B cell (primary cell): ENCODE measurements at regions not wholly inside any gene's neighbourhood (a gene's known extent, or its start where the extent isn't known, plus 50 kb on each side); places are given as distances from the start of the nearest gene placed in this dataset.

ENCODE experiments used
- ATAC-seq: fragments of 200-7000 bp; cut with Tn5 transposase; one replicate; pipeline ENCODE4 v1.10.0; 2021; ENCODE audit warnings: low read depth, mild to moderate bottlenecking, moderate number of reproducible peaks, moderate library complexity
- CTCF ChIA-PET: fragments of 350-600 bp; sonication (Branson Sonifier 250); formaldehyde crosslinking; loops from one replicate; lab custom pipeline; 2021; ENCODE audit warnings: antibody characterized with exemption, inconsistent platforms; lab: Charles Lee
- POLR2A ChIA-PET: fragments of 350-600 bp; sonication (Branson Sonifier 250); formaldehyde crosslinking; loops from one replicate; lab custom pipeline; 2021; ENCODE audit warnings: antibody characterized with exemption; lab: Charles Lee
- DNase-seq: peaks from one replicate; pipeline ENCODE4 v3.0.0; 2013
- H2AFZ ChIP-seq: 2 replicates; pipeline ENCODE4 v1.6.1; 2012; ENCODE audit warnings: mild to moderate bottlenecking, low read depth, low read length; ENCODE audit not compliant: insufficient read depth, poor library complexity, severe bottlenecking
- H3K27ac ChIP-seq, 2 donors: 1 replicate in 1 of 2; 2 replicates in 1 of 2; pipeline ENCODE4 v1.5.1; 2012 to 2013; ENCODE audit warnings: low read length in 2 of 2, mild to moderate bottlenecking in 2 of 2, moderate library complexity in 1 of 2
- H3K27me3 ChIP-seq, 4 experiments: fragments of 200-600 bp in 1 of 4; sonication (generic) in 1 of 4; replicated peaks in 1 of 4; 1 replicate in 2 of 4; 2 replicates in 2 of 4; pipeline versions ENCODE4 v1.6.1 to v1.7.0; 2013 to 2016; ENCODE audit warnings: low read length in 3 of 4, mild to moderate bottlenecking in 2 of 4, mixed read lengths in 1 of 4, moderate library complexity in 1 of 4; ENCODE audit not compliant: insufficient read depth in 4 of 4, control insufficient read depth in 3 of 4; ENCODE audit errors: control extremely low read depth in 1 of 4
- H3K36me3 ChIP-seq, 2 experiments: replicated peaks in 1 of 2; 1 replicate in 1 of 2; 2 replicates in 1 of 2; pipeline versions ENCODE4 v1.6.1 to v1.7.1; 2013; ENCODE audit warnings: low read length in 1 of 2; ENCODE audit not compliant: insufficient read depth in 2 of 2, control insufficient read depth in 1 of 2; ENCODE audit errors: control extremely low read depth in 1 of 2, extremely low read depth in 1 of 2
- H3K4me1 ChIP-seq, 2 donors: fragments of 200-600 bp in 1 of 2; sonication (generic) in 1 of 2; 1 replicate in 1 of 2; 2 replicates in 1 of 2; pipeline versions ENCODE4 v1.5.1 to v1.6.1; 2013 to 2017; ENCODE audit warnings: low read length in 2 of 2; ENCODE audit not compliant: control insufficient read depth in 2 of 2, insufficient read depth in 2 of 2
- H3K4me2 ChIP-seq: replicated peaks from 2 replicates; pipeline ENCODE3; 2012; ENCODE audit warnings: mild to moderate bottlenecking, low read depth, low read length; ENCODE audit not compliant: poor library complexity, severe bottlenecking
- H3K4me3 ChIP-seq, 5 experiments: fragments of 200-600 bp in 1 of 5; sonication (generic) in 1 of 5; 1 replicate in 3 of 5; 2 replicates in 2 of 5; pipeline versions ENCODE4 v1.5.1 to v1.7.0; 2011 to 2016; ENCODE audit warnings: low read length in 4 of 5, mild to moderate bottlenecking in 4 of 5, low read depth in 2 of 5, control low read depth in 1 of 5, moderate library complexity in 1 of 5; ENCODE audit not compliant: insufficient read depth in 1 of 5; ENCODE audit errors: control extremely low read depth in 1 of 5, extremely low read depth in 1 of 5
- H3K79me2 ChIP-seq: fragments of 200-600 bp; sonication (generic); one replicate; pipeline ENCODE4 v1.6.0; 2016; ENCODE audit warnings: low read length; ENCODE audit not compliant: control insufficient read depth, insufficient read depth
- H3K9ac ChIP-seq: fragments of 200-600 bp; sonication (generic); 2 replicates; pipeline ENCODE4 v1.6.1; 2017; ENCODE audit warnings: mild to moderate bottlenecking, low read length, moderate library complexity
- H3K9me3 ChIP-seq, 3 donors: one replicate each; pipeline versions ENCODE4 v1.6.1 to v1.7.1; 2013; ENCODE audit warnings: low read length in 2 of 3; ENCODE audit not compliant: control insufficient read depth in 2 of 3, insufficient read depth in 1 of 3; ENCODE audit errors: control extremely low read depth in 1 of 3
- H4K20me1 ChIP-seq: 2 replicates; pipeline ENCODE4 v1.6.0; 2012; ENCODE audit warnings: mild to moderate bottlenecking, low read length; ENCODE audit not compliant: insufficient read depth, control insufficient read depth, poor library complexity, severe bottlenecking
- H3K27ac Mint-ChIP-seq: one replicate; pipeline ENCODE4 v1.8.0; 2021; ENCODE audit warnings: mixed read lengths
- H3K27me3 Mint-ChIP-seq: one replicate; pipeline ENCODE4 v1.8.0; 2021; ENCODE audit warnings: mixed read lengths
- H3K4me1 Mint-ChIP-seq: one replicate; pipeline ENCODE4 v1.8.0; 2021; ENCODE audit warnings: mixed read lengths
- H3K4me3 Mint-ChIP-seq: one replicate; pipeline ENCODE4 v1.8.0; 2021; ENCODE audit warnings: mixed read lengths
- H3K9me3 Mint-ChIP-seq: one replicate; pipeline ENCODE4 v1.8.0; 2022; ENCODE audit warnings: mixed read lengths; ENCODE audit not compliant: insufficient read depth
- EZH2 ChIP-seq: IDR thresholded peaks from 2 replicates; pipeline ENCODE4 v1.6.1; 2012; ENCODE audit warnings: borderline replicate concordance, low read depth, mild to moderate bottlenecking, moderate library complexity, low read length; ENCODE audit not compliant: insufficient read depth, poor library complexity, severe bottlenecking
- WGBS: methylation state at CpG from one replicate; pipeline ENCODE4 v1.1.5; 2013; ENCODE audit warnings: missing lambda C conversion rate; ENCODE audit not compliant: insufficient coverage; 5-methylcytosine and 5-hydroxymethylcytosine counted together
- intact Hi-C: fragments of 100-400 bp; cut with micrococcal nuclease; formaldehyde crosslinking; loops from one replicate; pipeline ENCODE4 v1.10.0; 2022
- TF ChIP-seq, protein P1 (sequence below): fragments of 200-600 bp; IDR thresholded peaks from one replicate; pipeline ENCODE4 v1.8.0; 2022; ENCODE audit warnings: antibody characterized with exemption, mild to moderate bottlenecking

DNA sequence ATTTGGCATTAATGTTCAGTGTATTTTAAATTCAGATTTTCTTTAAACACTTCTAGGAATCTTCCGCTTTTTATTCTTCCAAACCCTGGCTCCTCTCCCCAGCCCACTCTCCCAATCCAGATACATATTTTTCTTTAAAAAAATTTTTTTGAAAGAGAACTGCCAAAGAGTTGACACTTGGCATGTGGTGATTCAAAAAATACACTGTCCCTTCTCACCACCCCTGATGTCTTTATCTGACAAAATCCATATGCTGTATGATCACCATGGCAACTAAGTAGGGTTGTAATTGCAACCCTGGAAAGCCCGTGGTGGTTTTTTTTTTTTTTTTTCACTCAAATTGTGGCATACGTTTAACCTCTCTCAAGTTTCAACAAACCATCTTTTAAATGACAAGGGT lies 355.8 kb upstream of the SASH1 start:
- POLR2A ChIA-PET, result no interaction called here
- H3K4me1 Mint-ChIP-seq, result no peaks in the 10 kb centered on the region
- no peak overlapping the region for H3K4me2 ChIP-seq
- ATAC-seq, result no peak
- no peak overlapping the region for H2AFZ ChIP-seq
- H3K4me3 ChIP-seq, result no peak overlapping the region
- H3K9ac ChIP-seq, result no peak overlapping the region
- CTCF ChIA-PET, result no interaction called here
- H3K36me3 ChIP-seq, result no peaks in the 10 kb centered on the region
- DNase-seq, result no peak
- WGBS, result no CpG with 5 or more reads among the region's 3 CpGs
- no peak for TF ChIP-seq EZH2
- TF ChIP-seq, protein P1, sequence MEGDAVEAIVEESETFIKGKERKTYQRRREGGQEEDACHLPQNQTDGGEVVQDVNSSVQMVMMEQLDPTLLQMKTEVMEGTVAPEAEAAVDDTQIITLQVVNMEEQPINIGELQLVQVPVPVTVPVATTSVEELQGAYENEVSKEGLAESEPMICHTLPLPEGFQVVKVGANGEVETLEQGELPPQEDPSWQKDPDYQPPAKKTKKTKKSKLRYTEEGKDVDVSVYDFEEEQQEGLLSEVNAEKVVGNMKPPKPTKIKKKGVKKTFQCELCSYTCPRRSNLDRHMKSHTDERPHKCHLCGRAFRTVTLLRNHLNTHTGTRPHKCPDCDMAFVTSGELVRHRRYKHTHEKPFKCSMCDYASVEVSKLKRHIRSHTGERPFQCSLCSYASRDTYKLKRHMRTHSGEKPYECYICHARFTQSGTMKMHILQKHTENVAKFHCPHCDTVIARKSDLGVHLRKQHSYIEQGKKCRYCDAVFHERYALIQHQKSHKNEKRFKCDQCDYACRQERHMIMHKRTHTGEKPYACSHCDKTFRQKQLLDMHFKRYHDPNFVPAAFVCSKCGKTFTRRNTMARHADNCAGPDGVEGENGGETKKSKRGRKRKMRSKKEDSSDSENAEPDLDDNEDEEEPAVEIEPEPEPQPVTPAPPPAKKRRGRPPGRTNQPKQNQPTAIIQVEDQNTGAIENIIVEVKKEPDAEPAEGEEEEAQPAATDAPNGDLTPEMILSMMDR, result no peak
- H3K4me3 Mint-ChIP-seq, result no peak overlapping the region
- intact Hi-C loops, result no loop called here
- no peak overlapping the region for H3K27ac Mint-ChIP-seq
- H3K4me1 ChIP-seq, result no peaks in the 10 kb centered on the region
- no peaks in the 10 kb centered on the region for H3K27me3 ChIP-seq
- no peaks in the 10 kb centered on the region for H3K27me3 Mint-ChIP-seq
- peaks cover 0 to 3% (median 0%) of the 10 kb centered on the region in 3 donors for H3K9me3 ChIP-seq
- peaks cover 3% of the 10 kb centered on the region for H3K9me3 Mint-ChIP-seq
- no peaks in the 10 kb centered on the region for H4K20me1 ChIP-seq
- no peaks in the 10 kb centered on the region for H3K79me2 ChIP-seq
- no peak overlapping the region for H3K27ac ChIP-seq

DNA sequence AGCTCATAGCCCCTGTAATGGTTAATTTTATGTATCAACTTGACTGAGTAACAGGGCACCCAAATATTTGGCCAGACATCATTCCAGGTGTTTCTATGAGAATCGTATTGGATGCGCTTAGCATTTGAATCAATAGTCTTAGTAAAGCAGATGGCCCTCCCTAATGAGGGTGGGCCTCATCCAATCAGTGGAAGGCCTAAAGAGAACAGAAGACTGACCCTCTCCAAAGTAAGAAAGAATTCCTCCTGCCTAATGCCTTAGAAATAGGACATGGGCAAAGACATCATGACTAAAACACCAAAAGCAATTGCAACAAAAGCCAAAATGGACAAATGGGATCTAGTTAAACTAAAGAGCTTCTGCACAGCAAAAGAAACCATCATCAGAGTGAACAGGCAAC lies 352.5 kb upstream of the SASH1 start:
- no peak for DNase-seq
- intact Hi-C loops, result no loop called here
- H3K4me2 ChIP-seq, result no peak overlapping the region
- Mint-ChIP-seq H3K4me1 (no peaks in the 10 kb centered on the region), H3K9me3 (peaks cover 6% of the 10 kb centered on the region), H3K4me3 (no peak overlapping the region), H3K27me3 (no peaks in the 10 kb centered on the region), H3K27ac (no peak overlapping the region)
- no peak overlapping the region for H3K4me3 ChIP-seq
- WGBS, result 100% methylated on average over 2 of the region's 2 CpGs
- ChIA-PET POLR2A (no interaction called here), CTCF (no interaction called here)
- no peaks in the 10 kb centered on the region for H3K36me3 ChIP-seq
- no peaks in the 10 kb centered on the region for H4K20me1 ChIP-seq
- no peaks in the 10 kb centered on the region for H3K27me3 ChIP-seq
- no peak overlapping the region for H2AFZ ChIP-seq
- H3K27ac ChIP-seq, result no peak overlapping the region
- no peak overlapping the region for H3K9ac ChIP-seq
- no peaks in the 10 kb centered on the region for H3K79me2 ChIP-seq
- H3K9me3 ChIP-seq, result peaks cover 0 to 3% (median 0%) of the 10 kb centered on the region in 3 donors
- ATAC-seq, result no peak
- TF ChIP-seq, protein P1, result no peak
- TF ChIP-seq EZH2, result no peak
- H3K4me1 ChIP-seq, result no peaks in the 10 kb centered on the region
